ACC112 (cell line): ENCODE measurements at regions not wholly inside any gene's neighbourhood (a gene's known extent, or its start where the extent isn't known, plus 50 kb on each side); places are given as distances from the start of the nearest gene placed in this dataset.

ENCODE experiments used
- H2AFZ ChIP-seq: fragments of 200-600 bp; sonication (generic); one replicate; pipeline ENCODE4 v1.6.0; 2017; ENCODE audit warnings: antibody characterized with exemption, low read length; ENCODE audit not compliant: unreplicated experiment
- H3K27ac ChIP-seq: fragments of 200-600 bp; sonication (generic); 2 replicates; pipeline ENCODE4 v1.5.1; 2014; ENCODE audit warnings: low read depth, mild to moderate bottlenecking, antibody characterized with exemption, low read length, moderate library complexity
- H3K27me3 ChIP-seq: fragments of 200-600 bp; sonication (generic); 2 replicates; pipeline ENCODE4 v1.6.1; 2014; ENCODE audit warnings: mild to moderate bottlenecking, antibody characterized with exemption, low read length, moderate library complexity, mixed read lengths; ENCODE audit not compliant: insufficient read depth
- H3K36me3 ChIP-seq: fragments of 200-600 bp; sonication (generic); 2 replicates; pipeline ENCODE4 v1.6.1; 2016; ENCODE audit warnings: mild to moderate bottlenecking, antibody characterized with exemption, low read length, moderate library complexity, mixed read lengths; ENCODE audit not compliant: insufficient read depth
- H3K4me1 ChIP-seq: fragments of 200-600 bp; sonication (generic); one replicate; pipeline ENCODE4 v1.6.1; 2016; ENCODE audit warnings: low read length, mixed read lengths; ENCODE audit not compliant: insufficient read depth, unreplicated experiment, control insufficient read depth
- H3K4me3 ChIP-seq: fragments of 200-600 bp; sonication (generic); 2 replicates; pipeline ENCODE4 v1.5.1; 2014; ENCODE audit warnings: mild to moderate bottlenecking, low read depth, low read length
- H3K79me2 ChIP-seq: fragments of 200-600 bp; sonication (generic); one replicate; pipeline ENCODE4 v1.6.0; 2016; ENCODE audit warnings: low read length; ENCODE audit not compliant: control insufficient read depth, unreplicated experiment, insufficient read depth

- Histone ChIP-seq H2AFZ (no peak overlapping the region), H3K79me2 (no peaks in the 10 kb centered on the region), H3K4me1 (peaks cover 16% of the 10 kb centered on the region), H3K4me3 (no peak overlapping the region), H3K36me3 (no peaks in the 10 kb centered on the region), H3K27ac (peak overlapping the region; percentile 36; the same call in 1 of the 2 replicates), H3K27me3 (no peaks in the 10 kb centered on the region)
These were observed 78.3 kb downstream of the PSMG1 start for GRCh38 chr21:39104911-39105310.

GRCh38 chr21:39103689-39104088, 79.6 kb downstream of the PSMG1 start:
- Histone ChIP-seq H3K4me1 (peaks cover 16% of the 10 kb centered on the region), H3K79me2 (no peaks in the 10 kb centered on the region), H3K27ac (peak overlapping the region; percentile 26; the same call in 1 of the 2 replicates), H2AFZ (no peak overlapping the region), H3K36me3 (no peaks in the 10 kb centered on the region), H3K4me3 (no peak overlapping the region), H3K27me3 (no peaks in the 10 kb centered on the region)

GRCh38 chr21:39099859-39100258, 83.4 kb downstream of the PSMG1 start:
- Histone ChIP-seq H3K79me2 (no peaks in the 10 kb centered on the region), H2AFZ (no peak overlapping the region), H3K27ac (no peak overlapping the region), H3K27me3 (no peaks in the 10 kb centered on the region), H3K36me3 (no peaks in the 10 kb centered on the region), H3K4me1 (peaks cover 13% of the 10 kb centered on the region), H3K4me3 (no peak overlapping the region)

GRCh38 chr21:39098696-39099200, 84.5 kb downstream of the PSMG1 start:
- no peak overlapping the region for H3K27ac ChIP-seq
- H3K79me2 ChIP-seq, result no peaks in the 10 kb centered on the region
- H3K4me1 ChIP-seq, result peaks cover 3% of the 10 kb centered on the region
- no peak overlapping the region for H2AFZ ChIP-seq
- no peaks in the 10 kb centered on the region for H3K27me3 ChIP-seq
- no peak overlapping the region for H3K4me3 ChIP-seq
- no peaks in the 10 kb centered on the region for H3K36me3 ChIP-seq

GRCh38 chr21:39097981-39098380, 85.3 kb downstream of the PSMG1 start:
- H3K79me2 ChIP-seq, result no peaks in the 10 kb centered on the region
- H3K36me3 ChIP-seq, result no peaks in the 10 kb centered on the region
- H3K27me3 ChIP-seq, result no peaks in the 10 kb centered on the region
- no peaks in the 10 kb centered on the region for H3K4me1 ChIP-seq
- H3K4me3 ChIP-seq, result no peak overlapping the region
- no peak overlapping the region for H3K27ac ChIP-seq
- no peak overlapping the region for H2AFZ ChIP-seq

GRCh38 chr21:39097335-39097861, 85.9 kb downstream of the PSMG1 start:
- Histone ChIP-seq H3K36me3 (no peaks in the 10 kb centered on the region), H3K27me3 (no peaks in the 10 kb centered on the region), H3K27ac (no peak overlapping the region), H3K4me1 (no peaks in the 10 kb centered on the region), H3K79me2 (no peaks in the 10 kb centered on the region), H3K4me3 (no peak overlapping the region), H2AFZ (no peak overlapping the region)

- no peaks in the 10 kb centered on the region for H3K79me2 ChIP-seq
- H3K27me3 ChIP-seq, result no peaks in the 10 kb centered on the region
- H3K4me3 ChIP-seq, result no peak overlapping the region
- no peak overlapping the region for H3K27ac ChIP-seq
- no peaks in the 10 kb centered on the region for H3K4me1 ChIP-seq
- no peak overlapping the region for H2AFZ ChIP-seq
- no peaks in the 10 kb centered on the region for H3K36me3 ChIP-seq
These were observed 86.5 kb downstream of the PSMG1 start for GRCh38 chr21:39096754-39097153.

- no peak overlapping the region for H3K27ac ChIP-seq
- H3K79me2 ChIP-seq, result no peaks in the 10 kb centered on the region
- H3K4me1 ChIP-seq, result no peaks in the 10 kb centered on the region
- H3K36me3 ChIP-seq, result no peaks in the 10 kb centered on the region
- H3K27me3 ChIP-seq, result no peaks in the 10 kb centered on the region
- H3K4me3 ChIP-seq, result no peak overlapping the region
- H2AFZ ChIP-seq, result no peak overlapping the region
These were observed 87.6 kb downstream of the PSMG1 start for GRCh38 chr21:39095681-39096080.

GRCh38 chr21:39094847-39095579, 88.2 kb downstream of the PSMG1 start:
- H3K36me3 ChIP-seq, result no peaks in the 10 kb centered on the region
- no peaks in the 10 kb centered on the region for H3K79me2 ChIP-seq
- no peaks in the 10 kb centered on the region for H3K4me1 ChIP-seq
- H3K4me3 ChIP-seq, result no peak overlapping the region
- no peaks in the 10 kb centered on the region for H3K27me3 ChIP-seq
- H2AFZ ChIP-seq, result no peak overlapping the region
- H3K27ac ChIP-seq, result no peak overlapping the region

- Histone ChIP-seq H3K27ac (no peak overlapping the region), H3K27me3 (no peaks in the 10 kb centered on the region), H2AFZ (no peak overlapping the region), H3K36me3 (no peaks in the 10 kb centered on the region), H3K4me3 (no peak overlapping the region), H3K4me1 (no peaks in the 10 kb centered on the region), H3K79me2 (no peaks in the 10 kb centered on the region)
These were observed 89.0 kb downstream of the PSMG1 start for GRCh38 chr21:39094087-39094780.
